Neural progenitor cell (in vitro differentiated cells): ENCODE measurements at regions not wholly inside any gene's neighbourhood (a gene's known extent, or its start where the extent isn't known, plus 50 kb on each side); places are given as distances from the start of the nearest gene placed in this dataset.

Experiments
- CTCF ChIP-seq: fragments of 200-600 bp; sonication (generic); IDR thresholded peaks from 2 replicates; pipeline ENCODE4 v1.5.1; 2017; ENCODE audit warnings: antibody characterized with exemption, mild to moderate bottlenecking
- EZH2 ChIP-seq: fragments of 200-600 bp; sonication (generic); IDR thresholded peaks from 2 replicates; pipeline ENCODE4 v1.6.1; 2017; ENCODE audit warnings: antibody characterized with exemption, mild to moderate bottlenecking, moderate library complexity
- EZH2phosphoT487 ChIP-seq: fragments of 200-600 bp; sonication (generic); IDR thresholded peaks from 2 replicates; pipeline ENCODE4 v1.6.1; 2017; ENCODE audit warnings: antibody characterized with exemption

GRCh38 chr10:131674130-131674529, 226.7 kb upstream of the PPP2R2D start:
- TF ChIP-seq EZH2 = no peak
- TF ChIP-seq CTCF = no peak
- no peak for TF ChIP-seq EZH2phosphoT487
